HG03159 (cell line): ENCODE measurements at regions not wholly inside any gene's neighbourhood (a gene's known extent, or its start where the extent isn't known, plus 50 kb on each side); places are given as distances from the start of the nearest gene placed in this dataset.
"Not testable (repeated sequence)": the region's sequence is repeated elsewhere in the genome, so short reads cannot be mapped to it uniquely, and the experiment has no call there.

Source experiments
- ATAC-seq: cut with Tn5 transposase; IDR thresholded peaks from one replicate; pipeline ENCODE4 v1.9.1; 2021; ENCODE audit warnings: mild to moderate bottlenecking, moderate library complexity; ENCODE audit not compliant: unreplicated experiment

DNA sequence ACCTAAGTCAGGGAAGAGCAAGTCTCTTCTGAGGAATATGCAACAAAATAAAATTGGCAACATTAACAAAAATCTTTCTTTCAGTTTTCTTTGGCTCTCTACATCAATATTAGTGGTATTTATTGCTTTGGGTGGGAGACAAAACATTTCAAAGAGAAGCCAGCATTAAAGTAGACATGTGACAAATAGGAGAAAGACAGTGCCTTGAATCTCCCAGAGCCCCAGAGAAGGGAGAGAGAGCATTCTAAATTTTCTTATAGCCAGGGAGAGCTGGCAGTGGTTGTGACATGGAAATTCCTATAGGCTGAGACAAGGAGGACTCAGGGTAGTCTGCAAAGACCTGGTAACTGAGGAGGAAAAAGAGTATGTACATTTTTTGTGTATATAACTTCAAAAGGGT, 79.4 kb upstream of the NREP start:
- no peak for ATAC-seq

DNA sequence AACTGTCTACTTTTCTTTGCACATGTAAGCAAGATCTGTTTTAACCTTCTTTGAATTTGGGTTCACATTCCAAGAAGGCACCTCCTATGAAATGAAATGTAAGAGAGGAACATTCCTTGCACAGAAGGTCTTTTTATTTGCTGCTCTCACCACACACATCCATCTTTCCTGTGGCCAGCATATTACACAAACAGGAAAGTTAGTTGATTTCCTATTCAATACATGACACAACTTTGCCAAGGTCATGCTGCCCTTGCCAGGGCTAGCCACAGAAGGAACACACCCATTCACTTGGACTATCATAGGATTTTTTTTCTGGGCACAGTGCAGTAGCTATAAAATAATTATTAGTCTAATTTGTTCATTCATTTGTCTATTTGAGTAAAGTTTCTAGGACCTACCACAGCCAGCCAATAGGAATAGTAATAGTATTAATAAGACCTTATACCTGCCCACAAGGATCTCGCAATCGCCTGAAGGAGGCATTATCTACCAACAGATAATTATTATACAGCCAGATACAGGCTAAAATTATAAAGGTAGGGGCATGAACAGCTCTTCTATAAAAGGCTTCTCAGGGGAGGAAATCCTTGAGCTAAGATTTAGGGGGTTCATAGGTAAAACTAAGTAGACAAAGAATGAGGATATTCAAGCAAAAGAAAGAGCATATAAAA, 78.1 kb upstream of the NREP start:
- ATAC-seq = no peak

DNA sequence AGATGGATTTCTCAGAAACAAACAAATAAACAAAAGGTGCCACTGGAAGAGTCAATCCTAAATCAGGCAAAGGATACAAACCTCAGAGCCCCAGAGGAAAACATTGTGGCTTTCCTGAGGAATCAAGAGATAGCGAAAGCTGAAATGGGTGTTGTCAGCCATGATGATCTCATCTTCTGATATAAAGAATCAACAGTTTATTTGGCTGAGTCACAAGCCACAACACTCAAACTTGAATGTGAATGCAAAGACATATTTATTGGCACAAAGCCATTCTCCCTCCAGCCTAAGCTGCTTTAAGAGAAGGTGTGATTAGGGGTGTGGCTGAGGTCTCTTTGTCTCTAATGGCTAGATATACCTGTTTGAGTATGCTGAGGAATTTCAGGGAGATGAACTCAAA, 73.3 kb upstream of the NREP start:
- ATAC-seq = no peak

DNA sequence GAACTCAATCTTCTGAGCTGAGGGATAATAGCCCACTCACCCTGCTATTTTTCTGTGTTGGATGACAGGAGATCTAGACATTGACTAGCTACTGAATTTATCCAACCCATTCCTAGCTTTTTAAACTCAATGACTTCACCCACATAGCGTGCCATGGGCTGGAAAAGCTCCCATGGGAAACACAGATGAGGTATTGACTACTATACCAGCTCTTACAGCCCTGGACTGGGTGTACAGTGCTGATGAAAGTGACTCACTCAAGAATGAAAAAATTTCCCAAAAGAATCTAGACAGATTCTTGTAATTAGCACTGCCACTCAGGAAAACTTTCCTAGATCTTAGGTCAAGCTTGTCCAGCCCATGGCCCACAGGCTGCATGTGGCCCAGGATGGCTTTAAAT, 72.7 kb upstream of the NREP start:
- ATAC-seq = no peak

DNA sequence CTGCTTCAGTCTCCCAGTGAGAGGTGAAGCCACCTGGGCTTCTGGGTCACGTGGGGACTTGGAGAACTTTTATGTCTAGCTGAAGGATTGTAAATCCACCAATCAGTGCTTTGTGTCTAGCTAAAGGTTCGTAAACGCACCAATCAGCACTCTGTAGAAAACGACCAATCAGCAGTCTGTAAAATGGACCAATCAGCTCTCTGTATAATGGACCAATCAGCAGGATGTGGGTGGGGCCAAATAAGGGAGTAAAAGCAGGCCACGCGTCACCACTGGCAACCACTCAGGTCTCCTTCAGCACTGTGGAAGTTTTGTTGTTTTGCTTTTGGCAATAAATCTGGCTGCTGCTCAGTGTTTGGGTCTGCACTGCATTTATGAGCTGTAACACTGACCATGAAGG, 69.1 kb upstream of the NREP start:
- no peak for ATAC-seq

DNA sequence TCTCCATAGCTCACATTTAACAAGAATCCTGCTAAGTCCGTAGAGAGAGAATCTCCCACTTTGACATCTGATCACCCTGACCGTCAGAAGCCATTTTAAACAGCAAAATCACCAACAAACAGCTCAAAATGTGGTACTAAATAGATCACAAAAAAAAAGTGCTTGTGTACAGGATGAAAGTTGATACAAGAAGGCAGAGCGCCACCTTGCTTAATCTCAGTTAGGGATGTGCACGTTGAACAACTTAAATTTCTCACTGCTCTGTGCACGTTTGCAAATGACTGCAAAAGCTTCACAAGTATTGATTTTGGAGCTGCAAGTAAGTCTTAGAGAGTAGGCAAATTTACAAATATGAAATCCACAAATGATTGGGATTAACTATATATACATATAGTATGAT, 63.1 kb upstream of the NREP start:
- ATAC-seq = no peak

DNA sequence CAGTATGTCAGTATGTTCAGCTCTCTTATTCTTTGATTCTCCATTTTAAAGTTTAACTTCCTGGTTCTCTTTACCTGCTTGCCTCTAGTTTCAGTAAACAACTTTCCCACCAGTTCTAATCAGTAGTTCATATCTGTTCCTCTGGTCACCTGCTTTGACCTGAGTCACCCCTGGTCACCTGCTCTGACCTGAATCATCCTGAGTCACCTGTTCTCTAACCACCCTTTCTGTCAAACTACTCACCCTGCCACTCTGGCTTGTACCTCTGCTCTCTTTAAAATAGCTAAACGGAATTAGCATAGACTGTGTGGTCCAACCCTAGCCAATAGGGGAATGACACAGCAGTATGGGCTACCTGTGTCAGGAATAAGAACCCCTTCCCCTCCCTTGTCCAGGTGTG, 62.0 kb upstream of the NREP start:
- ATAC-seq = not testable (repeated sequence)

DNA sequence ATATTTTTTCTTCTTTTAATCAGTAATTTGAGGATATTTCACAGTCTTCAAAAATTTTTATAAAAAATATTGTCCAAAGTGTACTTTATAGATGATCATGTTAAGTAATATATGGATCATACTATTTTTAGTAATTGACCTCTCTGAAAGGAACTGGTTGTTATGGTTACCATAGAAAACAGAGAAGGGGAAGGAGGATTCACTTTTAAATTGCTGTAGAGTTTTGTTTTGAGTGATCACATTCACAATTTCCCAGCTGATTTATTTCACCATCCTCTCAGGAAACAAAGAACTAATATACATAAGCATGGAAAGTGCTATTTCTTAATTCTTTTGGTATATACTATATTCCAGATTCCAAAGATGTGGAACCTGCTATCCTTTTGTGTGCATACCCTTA, 56.5 kb upstream of the NREP start:
- no peak for ATAC-seq

DNA sequence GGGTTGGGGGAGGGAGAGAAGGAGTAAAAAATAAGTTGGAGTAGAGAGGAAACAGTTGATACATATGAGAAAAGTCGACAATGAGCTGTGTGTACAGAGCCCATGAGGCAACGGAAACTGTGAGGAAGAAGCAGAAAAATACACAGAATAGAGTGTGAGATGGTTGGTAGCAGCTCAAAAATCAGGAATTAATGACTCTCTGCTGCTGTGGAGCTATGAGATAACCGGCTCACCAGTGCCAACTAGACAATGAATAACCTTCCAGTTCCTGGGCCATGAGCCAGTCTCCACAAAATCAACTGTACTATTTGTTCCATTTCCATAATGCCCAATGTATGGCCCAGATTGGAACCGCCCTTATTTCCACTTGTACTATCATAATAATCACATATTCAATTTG, 53.1 kb upstream of the NREP start:
- ATAC-seq = no peak
